PC-9 (cell line): ENCODE measurements at regions not wholly inside any gene's neighbourhood (a gene's known extent, or its start where the extent isn't known, plus 50 kb on each side); places are given as distances from the start of the nearest gene placed in this dataset.

Experiments
- EZH2 ChIP-seq: fragments of 200-600 bp; sonication (generic); IDR thresholded peaks from 2 replicates; pipeline ENCODE4 v1.8.0; 2017; ENCODE audit warnings: antibody characterized with exemption, low read depth
- TF ChIP-seq, protein P1 (sequence below): fragments of 200-600 bp; sonication (generic); conservative IDR thresholded peaks from 2 replicates; pipeline ENCODE4 v1.6.1; 2017; ENCODE audit warnings: mixed run types, antibody characterized with exemption, mild to moderate bottlenecking, moderate library complexity

DNA sequence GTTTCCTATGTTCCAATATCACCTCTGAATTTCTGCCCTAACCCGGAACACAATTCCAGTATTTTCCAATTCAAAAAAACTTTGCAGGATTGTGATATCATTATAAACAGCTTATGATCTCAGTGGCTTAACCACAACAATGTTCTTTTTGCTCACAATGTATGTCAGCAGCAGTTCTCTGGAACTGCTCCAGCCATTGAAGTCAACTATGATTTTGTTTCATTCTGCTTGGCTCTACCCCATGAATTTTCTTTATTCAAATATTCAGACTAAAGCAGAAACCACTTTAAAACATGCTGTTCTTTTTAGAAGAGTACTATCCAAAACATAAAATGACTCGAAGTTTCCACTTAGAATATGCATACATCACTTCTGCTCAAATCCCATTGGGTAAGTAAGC, 1611.1 kb downstream of the ARAP2 start:
- TF ChIP-seq, protein P1, sequence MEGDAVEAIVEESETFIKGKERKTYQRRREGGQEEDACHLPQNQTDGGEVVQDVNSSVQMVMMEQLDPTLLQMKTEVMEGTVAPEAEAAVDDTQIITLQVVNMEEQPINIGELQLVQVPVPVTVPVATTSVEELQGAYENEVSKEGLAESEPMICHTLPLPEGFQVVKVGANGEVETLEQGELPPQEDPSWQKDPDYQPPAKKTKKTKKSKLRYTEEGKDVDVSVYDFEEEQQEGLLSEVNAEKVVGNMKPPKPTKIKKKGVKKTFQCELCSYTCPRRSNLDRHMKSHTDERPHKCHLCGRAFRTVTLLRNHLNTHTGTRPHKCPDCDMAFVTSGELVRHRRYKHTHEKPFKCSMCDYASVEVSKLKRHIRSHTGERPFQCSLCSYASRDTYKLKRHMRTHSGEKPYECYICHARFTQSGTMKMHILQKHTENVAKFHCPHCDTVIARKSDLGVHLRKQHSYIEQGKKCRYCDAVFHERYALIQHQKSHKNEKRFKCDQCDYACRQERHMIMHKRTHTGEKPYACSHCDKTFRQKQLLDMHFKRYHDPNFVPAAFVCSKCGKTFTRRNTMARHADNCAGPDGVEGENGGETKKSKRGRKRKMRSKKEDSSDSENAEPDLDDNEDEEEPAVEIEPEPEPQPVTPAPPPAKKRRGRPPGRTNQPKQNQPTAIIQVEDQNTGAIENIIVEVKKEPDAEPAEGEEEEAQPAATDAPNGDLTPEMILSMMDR: no peak
- TF ChIP-seq EZH2: no peak
